SK-N-SH (cell line): ENCODE measurements at regions not wholly inside any gene's neighbourhood (a gene's known extent, or its start where the extent isn't known, plus 50 kb on each side); places are given as distances from the start of the nearest gene placed in this dataset.

Source experiments
- ELF1 ChIP-seq: IDR thresholded peaks from 2 replicates; pipeline ENCODE4 v1.4.0; 2012
- MAX ChIP-seq: IDR thresholded peaks from 2 replicates; pipeline ENCODE4 v1.4.0; 2012; ENCODE audit warnings: low read depth
- MXI1 ChIP-seq: IDR thresholded peaks from 2 replicates; pipeline ENCODE4 v1.6.1; 2012; ENCODE audit warnings: mild to moderate bottlenecking, low read depth, low read length, improper control_type of control experiment
- TF ChIP-seq, protein P1 (sequence below): fragments of 200-600 bp; sonication (generic); IDR thresholded peaks from 2 replicates; pipeline ENCODE4 v1.6.1; 2017; ENCODE audit warnings: antibody characterized with exemption, mild to moderate bottlenecking, moderate library complexity
- TF ChIP-seq, protein P2 (sequence below): IDR thresholded peaks from 2 replicates; pipeline ENCODE4; 2012

- no peak for TF ChIP-seq MAX
- TF ChIP-seq, protein P1, sequence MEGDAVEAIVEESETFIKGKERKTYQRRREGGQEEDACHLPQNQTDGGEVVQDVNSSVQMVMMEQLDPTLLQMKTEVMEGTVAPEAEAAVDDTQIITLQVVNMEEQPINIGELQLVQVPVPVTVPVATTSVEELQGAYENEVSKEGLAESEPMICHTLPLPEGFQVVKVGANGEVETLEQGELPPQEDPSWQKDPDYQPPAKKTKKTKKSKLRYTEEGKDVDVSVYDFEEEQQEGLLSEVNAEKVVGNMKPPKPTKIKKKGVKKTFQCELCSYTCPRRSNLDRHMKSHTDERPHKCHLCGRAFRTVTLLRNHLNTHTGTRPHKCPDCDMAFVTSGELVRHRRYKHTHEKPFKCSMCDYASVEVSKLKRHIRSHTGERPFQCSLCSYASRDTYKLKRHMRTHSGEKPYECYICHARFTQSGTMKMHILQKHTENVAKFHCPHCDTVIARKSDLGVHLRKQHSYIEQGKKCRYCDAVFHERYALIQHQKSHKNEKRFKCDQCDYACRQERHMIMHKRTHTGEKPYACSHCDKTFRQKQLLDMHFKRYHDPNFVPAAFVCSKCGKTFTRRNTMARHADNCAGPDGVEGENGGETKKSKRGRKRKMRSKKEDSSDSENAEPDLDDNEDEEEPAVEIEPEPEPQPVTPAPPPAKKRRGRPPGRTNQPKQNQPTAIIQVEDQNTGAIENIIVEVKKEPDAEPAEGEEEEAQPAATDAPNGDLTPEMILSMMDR = no peak
- no peak for TF ChIP-seq ELF1
- TF ChIP-seq, protein P2, sequence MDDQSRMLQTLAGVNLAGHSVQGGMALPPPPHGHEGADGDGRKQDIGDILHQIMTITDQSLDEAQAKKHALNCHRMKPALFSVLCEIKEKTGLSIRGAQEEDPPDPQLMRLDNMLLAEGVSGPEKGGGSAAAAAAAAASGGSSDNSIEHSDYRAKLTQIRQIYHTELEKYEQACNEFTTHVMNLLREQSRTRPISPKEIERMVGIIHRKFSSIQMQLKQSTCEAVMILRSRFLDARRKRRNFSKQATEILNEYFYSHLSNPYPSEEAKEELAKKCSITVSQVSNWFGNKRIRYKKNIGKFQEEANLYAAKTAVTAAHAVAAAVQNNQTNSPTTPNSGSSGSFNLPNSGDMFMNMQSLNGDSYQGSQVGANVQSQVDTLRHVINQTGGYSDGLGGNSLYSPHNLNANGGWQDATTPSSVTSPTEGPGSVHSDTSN = no peak
- no peak for TF ChIP-seq MXI1
Measured at GRCh38 chr2:220275454-220275853, 648.0 kb downstream of the SLC4A3 start.
